ENCODE measurements at regions not wholly inside any gene's neighbourhood (a gene's known extent, or its start where the extent isn't known, plus 50 kb on each side); places are given as distances from the start of the nearest gene placed in this dataset.
"Not testable (repeated sequence)": the region's sequence is repeated elsewhere in the genome, so short reads cannot be mapped to it uniquely, and the experiment has no call there.

GRCh38 chr11:11220786-11221185 is 132.3 kb downstream of the CSNK2A3 start:
- no peak for DNase-seq (ENCODE audit: low spot score)

GRCh38 chr11:11218629-11218986 is 134.4 kb downstream of the CSNK2A3 start:
- DNase-seq (ENCODE audit: low spot score): no peak

- no peak for DNase-seq (ENCODE audit: low spot score)
Observed at GRCh38 chr11:11217929-11218628, 135.0 kb downstream of the CSNK2A3 start.

GRCh38 chr11:11217289-11217928 is 135.6 kb downstream of the CSNK2A3 start:
- no peak for DNase-seq (ENCODE audit: low spot score)

GRCh38 chr11:11215944-11216343 is 137.1 kb downstream of the CSNK2A3 start:
- DNase-seq (ENCODE audit: low spot score): no peak

- no peak for DNase-seq (ENCODE audit: low spot score)
Observed at GRCh38 chr11:11215058-11215815, 137.8 kb downstream of the CSNK2A3 start.

GRCh38 chr11:11213117-11213516 is 139.9 kb downstream of the CSNK2A3 start:
- no peak for DNase-seq (ENCODE audit: low spot score)

GRCh38 chr11:11211888-11212287 is 141.2 kb downstream of the CSNK2A3 start:
- DNase-seq (ENCODE audit: low spot score): no peak

- DNase-seq (ENCODE audit: low spot score): no peak
Observed at GRCh38 chr11:11211186-11211585, 141.9 kb downstream of the CSNK2A3 start.

- DNase-seq (ENCODE audit: low spot score): no peak
Observed at GRCh38 chr11:11210446-11210845, 142.6 kb downstream of the CSNK2A3 start.

- DNase-seq (ENCODE audit: low spot score): no peak
Observed at GRCh38 chr11:11209967-11210366, 143.1 kb downstream of the CSNK2A3 start.

- no peak for DNase-seq (ENCODE audit: low spot score)
Observed at GRCh38 chr11:11208994-11209393, 144.1 kb downstream of the CSNK2A3 start.

GRCh38 chr11:11207428-11207827 is 145.6 kb downstream of the CSNK2A3 start:
- DNase-seq (ENCODE audit: low spot score): no peak

- DNase-seq (ENCODE audit: low spot score): no peak
Observed at GRCh38 chr11:11206484-11206883, 146.6 kb downstream of the CSNK2A3 start.

GRCh38 chr11:11202885-11203284 is 150.2 kb downstream of the CSNK2A3 start:
- DNase-seq (ENCODE audit: low spot score): no peak

- not testable (repeated sequence) for DNase-seq (ENCODE audit: low spot score)
Observed at GRCh38 chr11:11201302-11201701, 151.7 kb downstream of the CSNK2A3 start.

GRCh38 chr11:11192541-11192940 is 160.5 kb downstream of the CSNK2A3 start:
- DNase-seq (ENCODE audit: low spot score): no peak

- DNase-seq (ENCODE audit: low spot score): no peak
Observed at GRCh38 chr11:11189506-11189905, 163.5 kb downstream of the CSNK2A3 start.

- no peak for DNase-seq (ENCODE audit: low spot score)
Observed at GRCh38 chr11:11186249-11186648, 166.8 kb downstream of the CSNK2A3 start.

- no peak for DNase-seq (ENCODE audit: low spot score)
Observed at GRCh38 chr11:11182261-11182660, 170.8 kb downstream of the CSNK2A3 start.

- no peak for DNase-seq (ENCODE audit: low spot score)
Observed at GRCh38 chr11:11178671-11179638, 174.1 kb downstream of the CSNK2A3 start.
